H9 (cell line): ENCODE measurements at regions not wholly inside any gene's neighbourhood (a gene's known extent, or its start where the extent isn't known, plus 50 kb on each side); places are given as distances from the start of the nearest gene placed in this dataset.

Source experiments
- DNase-seq: peaks from one replicate; pipeline ENCODE4 v3.0.0-alpha.2; 2017
- H2AFZ ChIP-seq: one replicate; pipeline ENCODE4 v1.6.1; 2013; ENCODE audit warnings: mild to moderate bottlenecking, low read length, control low read depth, moderate library complexity
- H2AK5ac ChIP-seq: 2 replicates; pipeline ENCODE4 v1.6.1; 2013; ENCODE audit warnings: low read length, control low read depth, mixed read lengths; ENCODE audit not compliant: insufficient read length
- H2BK120ac ChIP-seq: one replicate; pipeline ENCODE4 v1.6.1; 2013; ENCODE audit warnings: low read depth, mild to moderate bottlenecking, low read length, control low read depth, inconsistent platforms; ENCODE audit not compliant: poor library complexity, severe bottlenecking
- H2BK12ac ChIP-seq: 2 replicates; pipeline ENCODE4 v1.6.1; 2013; ENCODE audit warnings: low read length, control low read depth, mixed read lengths, low read depth; ENCODE audit not compliant: insufficient read length
- H2BK15ac ChIP-seq: 2 replicates; pipeline ENCODE4 v1.6.1; 2013; ENCODE audit warnings: low read depth, low read length, control low read depth
- H2BK20ac ChIP-seq: one replicate; pipeline ENCODE4 v1.6.1; 2013; ENCODE audit warnings: low read depth, mild to moderate bottlenecking, low read length, control low read depth, inconsistent platforms; ENCODE audit not compliant: poor library complexity, severe bottlenecking
- H2BK5ac ChIP-seq: 2 replicates; pipeline ENCODE4 v1.6.1; 2013; ENCODE audit warnings: low read length, control low read depth, mixed read lengths; ENCODE audit not compliant: insufficient read length
- H3K14ac ChIP-seq: 2 replicates; pipeline ENCODE4 v1.6.1; 2013; ENCODE audit warnings: low read length, control low read depth; ENCODE audit not compliant: insufficient read depth
- H3K18ac ChIP-seq: 2 replicates; pipeline ENCODE4 v1.6.1; 2013; ENCODE audit warnings: low read depth, mild to moderate bottlenecking, mixed read lengths, low read length, control low read depth; ENCODE audit not compliant: insufficient read length
- H3K23ac ChIP-seq: 2 replicates; pipeline ENCODE4 v1.6.1; 2013; ENCODE audit warnings: low read length, control low read depth, mixed read lengths, low read depth; ENCODE audit not compliant: insufficient read length
- H3K23me2 ChIP-seq: 2 replicates; pipeline ENCODE4 v1.6.1; 2013; ENCODE audit warnings: low read depth, mild to moderate bottlenecking, mixed read lengths, low read length, control low read depth; ENCODE audit not compliant: insufficient read length, poor library complexity, severe bottlenecking
- H3K27ac ChIP-seq: 2 replicates; pipeline ENCODE4 v1.5.1; 2013; ENCODE audit warnings: low read length, control low read depth, mixed read lengths, low read depth; ENCODE audit not compliant: insufficient read length
- H3K27me3 ChIP-seq: 2 replicates; pipeline ENCODE4 v1.6.1; 2013; ENCODE audit warnings: low read length, control low read depth, inconsistent platforms; ENCODE audit not compliant: insufficient read depth
- H3K4ac ChIP-seq: 2 replicates; pipeline ENCODE4 v1.6.1; 2013; ENCODE audit warnings: low read depth, mild to moderate bottlenecking, control low read depth, inconsistent platforms, low read length, moderate library complexity
- H3K4me1 ChIP-seq: 2 replicates; pipeline ENCODE4 v1.6.1; 2013; ENCODE audit warnings: low read length, control low read depth, inconsistent platforms; ENCODE audit not compliant: insufficient read depth
- H3K4me2 ChIP-seq: 2 replicates; pipeline ENCODE4 v1.6.1; 2013; ENCODE audit warnings: low read length, control low read depth, mixed read lengths; ENCODE audit not compliant: insufficient read length, insufficient read depth
- H3K56ac ChIP-seq: 2 replicates; pipeline ENCODE4 v1.6.1; 2013; ENCODE audit warnings: low read depth, mild to moderate bottlenecking, mixed read lengths, low read length, control low read depth; ENCODE audit not compliant: insufficient read length
- H3K79me1 ChIP-seq: 2 replicates; pipeline ENCODE4 v1.6.1; 2013; ENCODE audit warnings: low read depth, mild to moderate bottlenecking, moderate library complexity, low read length, control low read depth, inconsistent platforms; ENCODE audit not compliant: insufficient read depth, poor library complexity, severe bottlenecking
- H3K79me2 ChIP-seq: 2 replicates; pipeline ENCODE4 v1.6.1; 2013; ENCODE audit warnings: low read length, control low read depth, inconsistent platforms; ENCODE audit not compliant: insufficient read depth
- H3K9ac ChIP-seq: 2 replicates; pipeline ENCODE4 v1.6.1; 2013; ENCODE audit warnings: low read length, control low read depth, mixed read lengths; ENCODE audit not compliant: insufficient read length; ENCODE audit errors: extremely low read depth
- H3K9me3 ChIP-seq: one replicate; pipeline ENCODE4 v1.6.1; 2013; ENCODE audit warnings: low read depth, low read length, inconsistent platforms; ENCODE audit not compliant: control insufficient read depth
- H3T11ph ChIP-seq: one replicate; pipeline ENCODE4 v1.6.1; 2013; ENCODE audit warnings: mild to moderate bottlenecking, low read length, control low read depth, inconsistent platforms
- H4K20me1 ChIP-seq: one replicate; pipeline ENCODE4 v1.6.1; 2013; ENCODE audit not compliant: control insufficient read depth, insufficient read length, insufficient read depth
- H4K5ac ChIP-seq: 2 replicates; pipeline ENCODE4 v1.6.1; 2013; ENCODE audit warnings: low read depth, mild to moderate bottlenecking, mixed read lengths, low read length, control low read depth; ENCODE audit not compliant: insufficient read length
- H4K8ac ChIP-seq: replicated peaks from 2 replicates; pipeline ENCODE4 v1.6.1; 2013; ENCODE audit warnings: low read length, control low read depth, mixed read lengths, low read depth; ENCODE audit not compliant: insufficient read length
- H4K91ac ChIP-seq: 2 replicates; pipeline ENCODE4 v1.6.1; 2013; ENCODE audit warnings: low read depth, mild to moderate bottlenecking, moderate library complexity, mixed read lengths, low read length, control low read depth; ENCODE audit not compliant: insufficient read length
- H3K27ac Mint-ChIP-seq, 3 experiments: 2 replicates in 2 of 3; 3 replicates in 1 of 3; pipeline ENCODE4 v1.8.0; 2020 to 2021; ENCODE audit warnings: mixed read lengths in 3 of 3, mild to moderate bottlenecking in 1 of 3, moderate library complexity in 1 of 3
- H3K27me3 Mint-ChIP-seq: 2 replicates; pipeline ENCODE4 v1.8.0; 2021; ENCODE audit warnings: low read depth, mild to moderate bottlenecking, moderate library complexity, mixed read lengths
- H3K36me3 Mint-ChIP-seq, 3 experiments: 2 replicates in 2 of 3; 3 replicates in 1 of 3; pipeline ENCODE4 v1.8.0; 2020 to 2021; ENCODE audit warnings: low read depth in 3 of 3, mixed read lengths in 3 of 3; ENCODE audit not compliant: insufficient read depth in 1 of 3
- H3K4me1 Mint-ChIP-seq, 2 experiments: 2 replicates each; pipeline ENCODE4 v1.8.0; 2020; ENCODE audit warnings: mixed read lengths in 2 of 2
- H3K4me3 Mint-ChIP-seq, 2 experiments: 2 replicates in 1 of 2; 3 replicates in 1 of 2; pipeline ENCODE4 v1.8.0; 2020 to 2021; ENCODE audit warnings: mild to moderate bottlenecking in 2 of 2, mixed read lengths in 2 of 2, moderate library complexity in 1 of 2
- H3K9me3 Mint-ChIP-seq, 2 experiments: 2 replicates in 1 of 2; 3 replicates in 1 of 2; pipeline ENCODE4 v1.8.0; 2020; ENCODE audit warnings: mild to moderate bottlenecking in 2 of 2, mixed read lengths in 2 of 2, moderate library complexity in 1 of 2
- CTCF ChIP-seq: fragments of 200-600 bp; sonication (generic); conservative IDR thresholded peaks from 3 replicates; pipeline ENCODE4 v1.8.0; 2021; ENCODE audit warnings: antibody characterized with exemption, mild to moderate bottlenecking
- WGBS: extraction: QIAGEN DNeasy Blood & Tissue Kit; methylation state at CpG from one replicate; pipeline ENCODE4 v1.1.7; 2013; ENCODE audit warnings: missing lambda C conversion rate, low lambda C conversion rate, mixed read lengths; ENCODE audit not compliant: insufficient read length; ENCODE audit errors: extremely low coverage; 5-methylcytosine and 5-hydroxymethylcytosine counted together

- peak overlapping the region in 2 of 3 experiments; percentile 66 to 97; a peak in 5 of 7 replicates for H3K27ac Mint-ChIP-seq
- WGBS: no CpG with 5 or more reads among the region's 1 CpG
- Histone ChIP-seq H2BK15ac (no peak overlapping the region), H2BK20ac (no peak overlapping the region), H2BK12ac (no peak overlapping the region), H3K23me2 (no peaks in the 10 kb centered on the region), H3K4me1 (no peaks in the 10 kb centered on the region), H3K23ac (no peak overlapping the region), H2AFZ (no peak overlapping the region), H3K9ac (no peak overlapping the region), H3K4ac (no peak overlapping the region), H4K8ac (no peak overlapping the region), H3T11ph (no peak overlapping the region), H3K14ac (no peak overlapping the region), H4K20me1 (no peaks in the 10 kb centered on the region), H2BK120ac (no peak overlapping the region), H3K9me3 (no peaks in the 10 kb centered on the region), H3K79me2 (no peaks in the 10 kb centered on the region), H3K79me1 (no peaks in the 10 kb centered on the region), H3K27me3 (no peaks in the 10 kb centered on the region), H3K4me2 (no peak overlapping the region), H3K18ac (no peak overlapping the region), H2AK5ac (no peak overlapping the region), H3K56ac (no peak overlapping the region), H3K27ac (no peak overlapping the region), H4K91ac (no peak overlapping the region), H2BK5ac (no peak overlapping the region), H4K5ac (no peak overlapping the region)
- TF ChIP-seq CTCF: peak; percentile 46; the same call in 2 of the 3 replicates
- H3K36me3 Mint-ChIP-seq: peaks cover 2 to 11% (median 5%) of the 10 kb centered on the region in 3 experiments; a peak in 4 of 7 replicates
- H3K4me1 Mint-ChIP-seq: peaks cover 28 to 32% of the 10 kb centered on the region in 2 experiments
- DNase-seq: peak; percentile 87
- peaks cover 7 to 10% of the 10 kb centered on the region in 2 experiments for H3K9me3 Mint-ChIP-seq
- no peaks in the 10 kb centered on the region for H3K27me3 Mint-ChIP-seq
- H3K4me3 Mint-ChIP-seq: no peak overlapping the region
Measured at GRCh38 chr3:117045143-117045542, 335.6 kb downstream of the TUSC7 start.
